ENCODE measurements at regions not wholly inside any gene's neighbourhood (a gene's known extent, or its start where the extent isn't known, plus 50 kb on each side); places are given as distances from the start of the nearest gene placed in this dataset.
"Not testable (repeated sequence)": the region's sequence is repeated elsewhere in the genome, so short reads cannot be mapped to it uniquely, and the experiment has no call there.

- H3K4me3 ChIP-seq (ENCODE audit: low read depth, low read length); DNase-seq (ENCODE audit: low read depth): not testable (repeated sequence)
Measured at GRCh38 chr5:11392-11791, 80.6 kb upstream of the PLEKHG4B start.

GRCh38 chr5:11898-12297, 80.1 kb upstream of the PLEKHG4B start:
- no peak for TF ChIP-seq CTCF (conservative IDR thresholded peaks at IDR 0.05; ENCODE audit: low read depth, low read length)
- DNase-seq (ENCODE audit: low read depth), result peak; percentile 15
- no peak overlapping the region for H3K4me3 ChIP-seq (ENCODE audit: low read depth, low read length)

- TF ChIP-seq CTCF (conservative IDR thresholded peaks at IDR 0.05; ENCODE audit: low read depth, low read length), result no peak
- no peak for DNase-seq (ENCODE audit: low read depth)
- no peak overlapping the region for H3K4me3 ChIP-seq (ENCODE audit: low read depth, low read length)
Measured at GRCh38 chr5:13234-13633, 78.7 kb upstream of the PLEKHG4B start.

GRCh38 chr5:14676-15075, 77.3 kb upstream of the PLEKHG4B start:
- H3K4me3 ChIP-seq (ENCODE audit: low read depth, low read length), result not testable (repeated sequence)
- DNase-seq (ENCODE audit: low read depth), result peak; percentile 30

GRCh38 chr5:20276-20675, 71.7 kb upstream of the PLEKHG4B start:
- not testable (repeated sequence) for H3K4me3 ChIP-seq (ENCODE audit: low read depth, low read length); DNase-seq (ENCODE audit: low read depth)

GRCh38 chr5:21654-22233, 70.2 kb upstream of the PLEKHG4B start:
- DNase-seq (ENCODE audit: low read depth), result peak; percentile 22
- H3K4me3 ChIP-seq (ENCODE audit: low read depth, low read length), result no peak overlapping the region
- TF ChIP-seq CTCF (conservative IDR thresholded peaks at IDR 0.05; ENCODE audit: low read depth, low read length), result peak; percentile 53

- H3K4me3 ChIP-seq (ENCODE audit: low read depth, low read length); DNase-seq (ENCODE audit: low read depth): not testable (repeated sequence)
Measured at GRCh38 chr5:23907-24306, 68.1 kb upstream of the PLEKHG4B start.

GRCh38 chr5:25067-25466, 66.9 kb upstream of the PLEKHG4B start:
- not testable (repeated sequence) for H3K4me3 ChIP-seq (ENCODE audit: low read depth, low read length); DNase-seq (ENCODE audit: low read depth)

- no peak for TF ChIP-seq CTCF (conservative IDR thresholded peaks at IDR 0.05; ENCODE audit: low read depth, low read length)
- DNase-seq (ENCODE audit: low read depth), result peak; percentile 4
- H3K4me3 ChIP-seq (ENCODE audit: low read depth, low read length), result no peak overlapping the region
Measured at GRCh38 chr5:30131-30530, 61.8 kb upstream of the PLEKHG4B start.

GRCh38 chr5:30556-30955, 61.4 kb upstream of the PLEKHG4B start:
- DNase-seq (ENCODE audit: low read depth); H3K4me3 ChIP-seq (ENCODE audit: low read depth, low read length): not testable (repeated sequence)

All from choroid plexus epithelial cell (primary cell).